ENCODE measurements at regions not wholly inside any gene's neighbourhood (a gene's known extent, or its start where the extent isn't known, plus 50 kb on each side); places are given as distances from the start of the nearest gene placed in this dataset.

- no peak for FAIRE-seq
- Histone ChIP-seq H3K9me3 (no peaks in the 10 kb centered on the region), H3K36me3 (no peaks in the 10 kb centered on the region), H3K4me1 (no peaks in the 10 kb centered on the region), H3K4me3 (no peak overlapping the region), H3K27ac (no peak overlapping the region), H3K27me3 (no peaks in the 10 kb centered on the region)
- intact Hi-C loops (cut with DNase I) = no loop called here
- TF ChIP-seq CTCF (IDR thresholded peaks at IDR 0.05) = no peak
- no peak for ATAC-seq
- DNase-seq = no peak
- 86 to 89% methylated on average over 2 of the region's 2 CpGs for WGBS, 2 donors
Observed at GRCh38 chr16:54707813-54708212, 222.9 kb upstream of the IRX5 start.

DNA sequence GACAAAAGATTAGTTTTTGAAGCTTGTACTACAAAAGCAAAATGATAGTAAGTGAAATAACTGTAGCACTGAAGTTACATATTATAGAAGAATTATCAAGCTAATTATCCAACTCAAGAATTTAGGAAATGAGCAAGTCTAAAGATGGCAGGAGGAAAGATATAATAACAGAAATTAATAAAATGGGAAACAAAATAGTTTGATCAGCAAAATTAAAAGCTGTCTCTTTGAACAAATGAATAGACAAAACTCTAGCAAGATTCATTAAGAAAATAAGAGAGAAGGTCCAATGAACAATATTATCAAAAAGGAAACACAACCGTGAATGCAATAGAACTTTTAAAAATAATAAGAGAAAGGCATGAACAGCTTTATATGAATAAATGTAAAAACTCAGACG, 224.3 kb upstream of the IRX5 start:
- TF ChIP-seq CTCF (IDR thresholded peaks at IDR 0.05) = no peak
- no peak for FAIRE-seq

GRCh38 chr16:54703339-54703738, 227.3 kb upstream of the IRX5 start:
- ATAC-seq (no peak), DNase-seq (no peak), FAIRE-seq (no peak)
- H3K4me3 ChIP-seq = no peak overlapping the region
- H3K4me1 ChIP-seq = no peaks in the 10 kb centered on the region
- H3K36me3 ChIP-seq = no peaks in the 10 kb centered on the region
- TF ChIP-seq CTCF (IDR thresholded peaks at IDR 0.05) = no peak
- H3K27ac ChIP-seq = no peak overlapping the region
- 78 to 80% methylated on average over 9 of the region's 9 CpGs for WGBS, 2 donors
- no peaks in the 10 kb centered on the region for H3K27me3 ChIP-seq
- H3K9me3 ChIP-seq = no peaks in the 10 kb centered on the region
- intact Hi-C loops (cut with DNase I) = no loop called here

More for the DNA sequence above, 224.3 kb upstream of the IRX5 start:
- WGBS, 2 donors = 54 to 77% methylated on average over 2 of the region's 2 CpGs
- H3K4me3 ChIP-seq = no peak overlapping the region
- no peaks in the 10 kb centered on the region for H3K9me3 ChIP-seq
- DNase-seq = no peak
- no peaks in the 10 kb centered on the region for H3K36me3 ChIP-seq
- H3K4me1 ChIP-seq = no peaks in the 10 kb centered on the region
- no peak overlapping the region for H3K27ac ChIP-seq
- ATAC-seq = no peak
- no peaks in the 10 kb centered on the region for H3K27me3 ChIP-seq
- intact Hi-C loops (cut with DNase I) = no loop called here

DNA sequence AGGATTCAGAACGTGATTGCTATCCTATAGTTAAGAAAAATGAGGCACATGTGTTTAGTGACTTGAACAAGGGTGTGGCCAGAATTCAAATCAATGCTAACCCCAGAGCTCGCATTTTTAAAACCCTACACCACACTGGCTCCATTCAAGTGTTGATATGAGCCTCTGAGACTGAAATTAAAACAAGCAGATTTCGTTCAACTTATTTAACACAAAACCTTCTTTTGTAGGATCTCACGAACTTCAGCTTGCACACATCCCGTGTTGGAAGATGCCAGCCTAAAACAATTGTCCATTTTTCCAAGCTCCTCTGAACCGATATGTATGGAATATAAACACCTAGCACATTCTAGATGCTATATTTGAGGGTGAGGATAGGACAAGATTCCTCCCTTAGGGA, 231.0 kb upstream of the IRX5 start:
- Histone ChIP-seq H3K4me1 (no peaks in the 10 kb centered on the region), H3K36me3 (no peaks in the 10 kb centered on the region), H3K27ac (no peak overlapping the region), H3K27me3 (no peaks in the 10 kb centered on the region), H3K4me3 (no peak overlapping the region), H3K9me3 (no peaks in the 10 kb centered on the region)
- intact Hi-C loops (cut with DNase I) = no loop called here
- TF ChIP-seq CTCF (IDR thresholded peaks at IDR 0.05) = no peak
- ATAC-seq (no peak), FAIRE-seq (no peak), DNase-seq (no peak)
- WGBS, 2 donors = 44 to 57% methylated on average over 6 of the region's 6 CpGs

- FAIRE-seq = no peak
Observed at GRCh38 chr16:54697677-54698076, 233.0 kb upstream of the IRX5 start.

More at GRCh38 chr16:54697677-54698076, 233.0 kb upstream of the IRX5 start:
- H3K4me1 ChIP-seq = no peaks in the 10 kb centered on the region
- intact Hi-C loops (cut with DNase I) = no loop called here
- no peak for DNase-seq
- ATAC-seq = no peak
- H3K27me3 ChIP-seq = no peaks in the 10 kb centered on the region
- no peaks in the 10 kb centered on the region for H3K36me3 ChIP-seq
- no peak for TF ChIP-seq CTCF (IDR thresholded peaks at IDR 0.05)
- no peak overlapping the region for H3K4me3 ChIP-seq
- H3K27ac ChIP-seq = no peak overlapping the region
- H3K9me3 ChIP-seq = no peaks in the 10 kb centered on the region
- WGBS, 2 donors = 58 to 69% methylated on average over 8 of the region's 8 CpGs
